Suprapubic skin (tissue), 4 donors: ENCODE measurements at regions not wholly inside any gene's neighbourhood (a gene's known extent, or its start where the extent isn't known, plus 50 kb on each side); places are given as distances from the start of the nearest gene placed in this dataset.

Experiments used
- DNase-seq, 2 donors: peaks; one replicate each; pipeline ENCODE4 v3.0.0-alpha.2; 2019; ENCODE audit warnings: low spot score in 2 of 2
- H3K27ac ChIP-seq: fragments of 200-600 bp; sonication (generic); one replicate; pipeline ENCODE4 v1.5.1; 2019
- H3K27me3 ChIP-seq: fragments of 200-600 bp; sonication (generic); one replicate; pipeline ENCODE4 v1.5.1; 2019
- H3K36me3 ChIP-seq: fragments of 200-600 bp; sonication (generic); one replicate; pipeline ENCODE4 v1.5.1; 2019
- H3K4me1 ChIP-seq: fragments of 200-600 bp; sonication (generic); one replicate; pipeline ENCODE4 v1.5.1; 2019
- H3K4me3 ChIP-seq: fragments of 200-600 bp; sonication (generic); one replicate; pipeline ENCODE4 v1.5.1; 2019; ENCODE audit warnings: mild to moderate bottlenecking
- H3K9me3 ChIP-seq: fragments of 200-600 bp; sonication (generic); one replicate; pipeline ENCODE4 v1.5.1; 2019
- CTCF ChIP-seq, 2 donors: fragments of 200-600 bp in 1 of 2; fragments of 450-650 bp in 1 of 2; sonication (generic) in 1 of 2; IDR thresholded peaks; one replicate each; pipeline ENCODE4 v1.5.1; 2016 to 2019; ENCODE audit warnings: antibody characterized with exemption in 2 of 2, mild to moderate bottlenecking in 1 of 2, moderate library complexity in 1 of 2
- EP300 ChIP-seq: sonication (generic); formaldehyde crosslinking; IDR thresholded peaks from one replicate; pipeline ENCODE4 v1.6.1; 2017; ENCODE audit warnings: antibody characterized with exemption
- POLR2A ChIP-seq, 2 donors: fragments of 450-650 bp; IDR thresholded peaks; one replicate each; pipeline ENCODE4 v1.6.1; 2017; ENCODE audit warnings: antibody characterized with exemption in 2 of 2, mild to moderate bottlenecking in 2 of 2, moderate library complexity in 2 of 2
- POLR2AphosphoS5 ChIP-seq, 3 donors: sonication (generic); formaldehyde crosslinking; IDR thresholded peaks; one replicate each; pipeline ENCODE4 v1.6.1; 2017; ENCODE audit warnings: antibody characterized with exemption in 3 of 3
- WGBS: methylation state at CpG from one replicate; pipeline ENCODE4 v1.1.5; 2018; 5-methylcytosine and 5-hydroxymethylcytosine counted together

DNA sequence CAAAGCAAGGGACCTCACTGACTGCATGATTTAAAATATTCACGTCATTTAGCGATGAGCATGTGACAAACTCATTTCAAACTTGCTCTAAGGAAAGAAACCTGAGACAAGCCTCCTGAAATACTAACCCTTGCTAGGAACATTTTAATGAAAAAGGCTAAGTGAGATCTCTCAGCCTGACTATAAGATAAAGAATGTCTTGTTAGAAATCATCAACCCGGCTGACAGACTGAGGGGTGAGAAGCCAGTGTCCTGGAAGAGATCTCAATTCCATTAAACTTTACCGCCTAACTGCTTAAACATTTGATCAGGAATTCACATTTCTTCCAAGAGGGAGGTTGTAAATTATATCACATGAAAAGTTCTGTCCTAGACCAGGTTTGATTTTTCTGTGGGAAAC lies 274.8 kb upstream of the EXOC2 start:
- no peaks in the 10 kb centered on the region for H3K4me1 ChIP-seq
- no peak for DNase-seq

GRCh38 chr6:965343-965742 lies 272.4 kb upstream of the EXOC2 start:
- Histone ChIP-seq H3K36me3 (no peaks in the 10 kb centered on the region), H3K9me3 (no peaks in the 10 kb centered on the region), H3K4me3 (no peak overlapping the region), H3K27me3 (peaks cover 6% of the 10 kb centered on the region), H3K4me1 (no peaks in the 10 kb centered on the region), H3K27ac (no peak overlapping the region)
- no peak for DNase-seq
- 97% methylated on average over 2 of the region's 2 CpGs for WGBS
- TF ChIP-seq POLR2AphosphoS5 (IDR thresholded peaks at IDR 0.05): no peak
- no peak for TF ChIP-seq EP300
- TF ChIP-seq CTCF (IDR thresholded peaks at IDR 0.05): no peak
- TF ChIP-seq POLR2A (IDR thresholded peaks at IDR 0.05): no peak

More for the DNA sequence above, 274.8 kb upstream of the EXOC2 start:
- TF ChIP-seq EP300 (no peak), POLR2A (IDR thresholded peaks at IDR 0.05) (no peak)
- Histone ChIP-seq H3K36me3 (no peaks in the 10 kb centered on the region), H3K27ac (no peak overlapping the region), H3K4me3 (no peak overlapping the region), H3K9me3 (no peaks in the 10 kb centered on the region), H3K27me3 (peaks cover 6% of the 10 kb centered on the region)
- 85% methylated on average over 4 of the region's 4 CpGs for WGBS

DNA sequence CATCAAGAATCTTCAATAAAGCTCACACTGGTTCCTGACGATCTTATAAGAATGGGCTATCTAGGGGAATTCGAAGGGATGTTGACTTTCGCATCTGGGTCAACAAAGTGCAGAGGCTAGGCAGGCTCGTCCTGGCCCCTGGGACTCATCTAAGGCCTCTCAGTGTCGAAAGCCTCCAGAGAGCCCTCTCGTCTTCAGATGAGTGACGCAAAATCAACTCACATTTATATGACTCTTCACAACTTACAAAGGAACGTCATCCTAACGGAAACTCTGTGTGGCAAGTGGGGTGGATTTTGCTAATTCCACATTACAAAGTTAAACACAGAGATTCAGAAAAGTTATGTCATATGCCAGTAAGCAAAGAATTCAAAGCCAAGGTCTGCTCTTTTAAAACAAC lies 270.5 kb upstream of the EXOC2 start:
- TF ChIP-seq EP300: no peak
- TF ChIP-seq POLR2AphosphoS5 (IDR thresholded peaks at IDR 0.05): no peak
- no peak for TF ChIP-seq POLR2A (IDR thresholded peaks at IDR 0.05)
- TF ChIP-seq CTCF (IDR thresholded peaks at IDR 0.05): no peak
- Histone ChIP-seq H3K4me3 (no peak overlapping the region), H3K27ac (no peak overlapping the region), H3K36me3 (no peaks in the 10 kb centered on the region), H3K27me3 (peaks cover 2% of the 10 kb centered on the region), H3K9me3 (no peaks in the 10 kb centered on the region), H3K4me1 (no peaks in the 10 kb centered on the region)
- WGBS: 84% methylated on average over 9 of the region's 9 CpGs
- no peak for DNase-seq

DNA sequence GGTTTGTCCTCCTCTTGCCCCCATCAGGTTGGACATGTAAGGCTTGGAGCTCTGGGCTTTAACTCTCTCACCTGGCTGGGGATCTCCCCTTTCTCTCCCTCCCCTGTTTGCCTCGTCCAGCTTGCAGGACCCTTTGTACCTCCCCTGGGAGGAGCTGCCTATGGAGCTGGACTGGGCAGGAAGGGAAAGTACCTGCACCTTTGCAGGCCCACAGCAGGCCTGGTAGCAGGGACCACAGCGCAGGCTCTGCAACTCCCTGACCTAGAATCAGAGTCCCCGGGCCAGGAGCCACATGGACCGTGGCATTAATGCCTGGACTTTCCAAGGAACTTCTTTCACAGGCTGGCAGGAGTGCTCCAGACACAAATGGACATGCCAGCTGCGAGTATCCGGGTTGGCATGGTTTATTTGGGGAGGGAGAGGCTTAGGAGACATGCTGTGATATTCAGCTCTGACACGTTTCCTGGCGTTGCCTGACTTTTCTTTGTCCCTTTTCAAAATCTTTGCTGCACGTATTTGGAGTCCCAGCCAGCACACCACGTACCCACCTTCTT lies 268.5 kb upstream of the EXOC2 start:
- Histone ChIP-seq H3K4me1 (no peaks in the 10 kb centered on the region), H3K36me3 (no peaks in the 10 kb centered on the region), H3K4me3 (no peak overlapping the region), H3K9me3 (no peaks in the 10 kb centered on the region), H3K27ac (no peak overlapping the region), H3K27me3 (no peaks in the 10 kb centered on the region)
- no peak for DNase-seq
- WGBS: 61% methylated on average over 7 of the region's 10 CpGs
- TF ChIP-seq POLR2A (IDR thresholded peaks at IDR 0.05) (no peak), EP300 (no peak), CTCF (IDR thresholded peaks at IDR 0.05) (no peak), POLR2AphosphoS5 (IDR thresholded peaks at IDR 0.05) (no peak)

- Histone ChIP-seq H3K27me3 (no peaks in the 10 kb centered on the region), H3K9me3 (no peaks in the 10 kb centered on the region), H3K36me3 (no peaks in the 10 kb centered on the region), H3K4me1 (no peaks in the 10 kb centered on the region), H3K4me3 (no peak overlapping the region), H3K27ac (no peak overlapping the region)
- TF ChIP-seq POLR2A (IDR thresholded peaks at IDR 0.05): no peak
- TF ChIP-seq EP300: no peak
- no peak for TF ChIP-seq CTCF (IDR thresholded peaks at IDR 0.05)
- no peak for TF ChIP-seq POLR2AphosphoS5 (IDR thresholded peaks at IDR 0.05)
- WGBS: 66% methylated on average over 11 of the region's 11 CpGs
- no peak for DNase-seq
Measured at GRCh38 chr6:960356-960755, 267.4 kb upstream of the EXOC2 start.

DNA sequence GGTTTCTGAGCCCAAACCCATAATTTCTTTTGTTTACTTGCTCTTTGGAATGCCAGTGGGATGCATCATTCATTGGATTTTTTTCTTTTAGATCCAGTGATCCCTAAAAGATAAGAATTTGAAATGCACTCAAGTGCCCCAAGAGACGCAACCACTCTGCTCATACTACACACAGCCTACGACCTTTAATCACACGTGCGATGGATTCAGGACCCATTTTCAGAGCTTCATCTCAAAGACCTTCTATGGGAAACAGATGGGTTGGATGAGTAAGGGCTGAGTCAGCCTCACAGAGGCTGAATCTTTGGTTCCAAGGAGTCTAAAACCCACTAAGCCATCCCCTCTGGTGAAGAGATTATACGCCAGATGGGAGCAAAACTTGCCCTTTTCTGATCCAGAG lies 265.5 kb upstream of the EXOC2 start:
- H3K27me3 ChIP-seq: no peaks in the 10 kb centered on the region
- H3K9me3 ChIP-seq: no peaks in the 10 kb centered on the region
- H3K27ac ChIP-seq: no peak overlapping the region
- H3K4me1 ChIP-seq: no peaks in the 10 kb centered on the region
- no peaks in the 10 kb centered on the region for H3K36me3 ChIP-seq
- TF ChIP-seq EP300 (no peak), CTCF (IDR thresholded peaks at IDR 0.05) (no peak), POLR2AphosphoS5 (IDR thresholded peaks at IDR 0.05) (no peak), POLR2A (IDR thresholded peaks at IDR 0.05) (no peak)
- DNase-seq: no peak
- no peak overlapping the region for H3K4me3 ChIP-seq
- 69% methylated on average over 5 of the region's 5 CpGs for WGBS
